Esophagus (tissue), 2 donors: ENCODE measurements at regions not wholly inside any gene's neighbourhood (a gene's known extent, or its start where the extent isn't known, plus 50 kb on each side); places are given as distances from the start of the nearest gene placed in this dataset.

ENCODE experiments used
- H3K27ac ChIP-seq, 2 donors: one replicate each; pipeline ENCODE4 v1.5.1; 2013; ENCODE audit warnings: low read depth in 2 of 2, mild to moderate bottlenecking in 2 of 2, inconsistent platforms in 1 of 2, low read length in 1 of 2, moderate library complexity in 1 of 2
- H3K27me3 ChIP-seq, 2 donors: one replicate each; pipeline ENCODE4 v1.6.1; 2013; ENCODE audit warnings: low read length in 2 of 2, control low read depth in 1 of 2, mild to moderate bottlenecking in 1 of 2; ENCODE audit not compliant: insufficient read depth in 2 of 2, control insufficient read depth in 1 of 2
- H3K36me3 ChIP-seq, 2 donors: one replicate each; pipeline ENCODE4 v1.6.1; 2013; ENCODE audit warnings: low read length in 1 of 2; ENCODE audit not compliant: control insufficient read depth in 2 of 2, insufficient read depth in 2 of 2
- H3K4me1 ChIP-seq, 2 donors: one replicate each; pipeline ENCODE4 v1.6.1; 2013; ENCODE audit warnings: low read length in 1 of 2; ENCODE audit not compliant: control insufficient read depth in 2 of 2, insufficient read depth in 2 of 2
- H3K4me3 ChIP-seq, 2 donors: one replicate each; pipeline ENCODE4 v1.5.1; 2013; ENCODE audit warnings: low read length in 2 of 2, mild to moderate bottlenecking in 2 of 2, low read depth in 1 of 2, moderate library complexity in 1 of 2
- H3K9me3 ChIP-seq, 2 donors: one replicate each; pipeline ENCODE4 v1.6.1; 2013; ENCODE audit warnings: mild to moderate bottlenecking in 2 of 2, low read depth in 1 of 2, low read length in 1 of 2, moderate library complexity in 1 of 2; ENCODE audit not compliant: control insufficient read depth in 2 of 2, insufficient read depth in 1 of 2
- WGBS, 2 donors: extraction: QIAGEN DNeasy Blood & Tissue Kit; methylation state at CpG; one replicate each; pipeline ENCODE4 v1.1.7; 2013; 5-methylcytosine and 5-hydroxymethylcytosine counted together
- donor health status: healthy with polysubstance abuse.
- donor health status: Bipolar disorder and iron deficiency.

GRCh38 chr11:25377466-25377865 is 880.6 kb downstream of the LUZP2 start:
- Histone ChIP-seq H3K27ac (no peak overlapping the region), H3K9me3 (peaks cover 0 to under 1% of the 10 kb centered on the region in 2 donors), H3K36me3 (no peaks in the 10 kb centered on the region), H3K27me3 (no peaks in the 10 kb centered on the region), H3K4me3 (no peak overlapping the region), H3K4me1 (no peaks in the 10 kb centered on the region)
- 96 to 99% methylated on average over 2 of the region's 2 CpGs for WGBS, 2 donors

GRCh38 chr11:25396847-25397246 is 900.0 kb downstream of the LUZP2 start:
- no peaks in the 10 kb centered on the region for H3K36me3 ChIP-seq
- H3K4me3 ChIP-seq, result no peak overlapping the region
- no peaks in the 10 kb centered on the region for H3K9me3 ChIP-seq
- no peaks in the 10 kb centered on the region for H3K4me1 ChIP-seq
- H3K27ac ChIP-seq, result no peak overlapping the region
- no peaks in the 10 kb centered on the region for H3K27me3 ChIP-seq

GRCh38 chr11:25408146-25408545 is 911.3 kb downstream of the LUZP2 start:
- Histone ChIP-seq H3K36me3 (no peaks in the 10 kb centered on the region), H3K27ac (no peak overlapping the region), H3K27me3 (no peaks in the 10 kb centered on the region), H3K4me1 (no peaks in the 10 kb centered on the region), H3K4me3 (no peak overlapping the region), H3K9me3 (no peaks in the 10 kb centered on the region)
- WGBS, 2 donors, result 83 to 88% methylated on average over 1 of the region's 1 CpG

- H3K36me3 ChIP-seq, result no peaks in the 10 kb centered on the region
- H3K4me1 ChIP-seq, result no peaks in the 10 kb centered on the region
- no peaks in the 10 kb centered on the region for H3K9me3 ChIP-seq
- 32 to 58% methylated on average over 3 of the region's 3 CpGs for WGBS, 2 donors
- H3K27me3 ChIP-seq, result no peaks in the 10 kb centered on the region
- H3K27ac ChIP-seq, result no peak overlapping the region
- H3K4me3 ChIP-seq, result no peak overlapping the region
These were observed 916.1 kb upstream of the ANO3 start for GRCh38 chr11:25415793-25416192.

GRCh38 chr11:25423436-25424199 is 908.3 kb upstream of the ANO3 start:
- Histone ChIP-seq H3K4me1 (no peaks in the 10 kb centered on the region), H3K27ac (no peak overlapping the region), H3K36me3 (no peaks in the 10 kb centered on the region), H3K9me3 (no peaks in the 10 kb centered on the region), H3K27me3 (no peaks in the 10 kb centered on the region), H3K4me3 (no peak overlapping the region)
- 43 to 48% methylated on average over 9 of the region's 9 CpGs for WGBS, 2 donors

- Histone ChIP-seq H3K4me3 (no peak overlapping the region), H3K27ac (no peak overlapping the region), H3K9me3 (no peaks in the 10 kb centered on the region), H3K4me1 (no peaks in the 10 kb centered on the region), H3K36me3 (no peaks in the 10 kb centered on the region), H3K27me3 (peaks cover 0 to 2% of the 10 kb centered on the region in 2 donors)
- 52 to 57% methylated on average over 2 of the region's 2 CpGs for WGBS, 2 donors
These were observed 899.6 kb upstream of the ANO3 start for GRCh38 chr11:25432376-25432775.

- Histone ChIP-seq H3K4me3 (no peak overlapping the region), H3K27ac (no peak overlapping the region), H3K9me3 (no peaks in the 10 kb centered on the region), H3K36me3 (no peaks in the 10 kb centered on the region), H3K4me1 (no peaks in the 10 kb centered on the region), H3K27me3 (peaks cover 0 to 2% of the 10 kb centered on the region in 2 donors)
- 40 to 53% methylated on average over 1 of the region's 1 CpG for WGBS, 2 donors
These were observed 896.7 kb upstream of the ANO3 start for GRCh38 chr11:25435197-25435596.

GRCh38 chr11:25436326-25436725 is 895.6 kb upstream of the ANO3 start:
- Histone ChIP-seq H3K9me3 (no peaks in the 10 kb centered on the region), H3K4me3 (no peak overlapping the region), H3K27me3 (peaks cover 0 to 2% of the 10 kb centered on the region in 2 donors), H3K36me3 (no peaks in the 10 kb centered on the region), H3K27ac (no peak overlapping the region), H3K4me1 (no peaks in the 10 kb centered on the region)
- 72 to 76% methylated on average over 2 of the region's 2 CpGs for WGBS, 2 donors

GRCh38 chr11:25441421-25441820 is 890.5 kb upstream of the ANO3 start:
- no peaks in the 10 kb centered on the region for H3K9me3 ChIP-seq
- H3K27me3 ChIP-seq, result no peaks in the 10 kb centered on the region
- H3K4me1 ChIP-seq, result no peaks in the 10 kb centered on the region
- no peaks in the 10 kb centered on the region for H3K36me3 ChIP-seq
- WGBS, 2 donors, result 22 to 37% methylated on average over 3 of the region's 3 CpGs
- H3K4me3 ChIP-seq, result no peak overlapping the region
- H3K27ac ChIP-seq, result no peak overlapping the region

GRCh38 chr11:25449091-25449490 is 882.8 kb upstream of the ANO3 start:
- H3K27ac ChIP-seq, result no peak overlapping the region
- no peaks in the 10 kb centered on the region for H3K9me3 ChIP-seq
- H3K4me1 ChIP-seq, result no peaks in the 10 kb centered on the region
- 85 to 95% methylated on average over 1 of the region's 1 CpG for WGBS, 2 donors
- no peaks in the 10 kb centered on the region for H3K27me3 ChIP-seq
- H3K4me3 ChIP-seq, result no peak overlapping the region
- no peaks in the 10 kb centered on the region for H3K36me3 ChIP-seq
